ENCODE measurements at regions not wholly inside any gene's neighbourhood (a gene's known extent, or its start where the extent isn't known, plus 50 kb on each side); places are given as distances from the start of the nearest gene placed in this dataset.

- 26 to 32% methylated on average over 8 of the region's 8 CpGs for WGBS, 2 donors
- no peaks in the 10 kb centered on the region for H3K36me3 ChIP-seq
- no peak overlapping the region for H3K4me3 ChIP-seq
- ATAC-seq (ENCODE audit: low FRiP score in 2 of 2): peak; percentile 88 to 94
- TF ChIP-seq EP300 (IDR thresholded peaks at IDR 0.05): peak in 1 of 4 donors; percentile 10
- TF ChIP-seq POLR2A (IDR thresholded peaks at IDR 0.05): no peak
- TF ChIP-seq, protein P1, sequence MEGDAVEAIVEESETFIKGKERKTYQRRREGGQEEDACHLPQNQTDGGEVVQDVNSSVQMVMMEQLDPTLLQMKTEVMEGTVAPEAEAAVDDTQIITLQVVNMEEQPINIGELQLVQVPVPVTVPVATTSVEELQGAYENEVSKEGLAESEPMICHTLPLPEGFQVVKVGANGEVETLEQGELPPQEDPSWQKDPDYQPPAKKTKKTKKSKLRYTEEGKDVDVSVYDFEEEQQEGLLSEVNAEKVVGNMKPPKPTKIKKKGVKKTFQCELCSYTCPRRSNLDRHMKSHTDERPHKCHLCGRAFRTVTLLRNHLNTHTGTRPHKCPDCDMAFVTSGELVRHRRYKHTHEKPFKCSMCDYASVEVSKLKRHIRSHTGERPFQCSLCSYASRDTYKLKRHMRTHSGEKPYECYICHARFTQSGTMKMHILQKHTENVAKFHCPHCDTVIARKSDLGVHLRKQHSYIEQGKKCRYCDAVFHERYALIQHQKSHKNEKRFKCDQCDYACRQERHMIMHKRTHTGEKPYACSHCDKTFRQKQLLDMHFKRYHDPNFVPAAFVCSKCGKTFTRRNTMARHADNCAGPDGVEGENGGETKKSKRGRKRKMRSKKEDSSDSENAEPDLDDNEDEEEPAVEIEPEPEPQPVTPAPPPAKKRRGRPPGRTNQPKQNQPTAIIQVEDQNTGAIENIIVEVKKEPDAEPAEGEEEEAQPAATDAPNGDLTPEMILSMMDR (IDR thresholded peaks at IDR 0.05): peak; percentile 53 to 86 (median 70)
- TF ChIP-seq POLR2AphosphoS5 (IDR thresholded peaks at IDR 0.05): no peak
- H3K27me3 ChIP-seq: no peaks in the 10 kb centered on the region
- peak in 1 of 2 donors; percentile 91 for DNase-seq
- H3K4me1 ChIP-seq: peaks cover 6 to 22% (median 10%) of the 10 kb centered on the region in 4 donors
- peak overlapping the region; percentile 6 to 56 (median 28) for H3K27ac ChIP-seq
- no peaks in the 10 kb centered on the region for H3K9me3 ChIP-seq
These were observed 97.0 kb downstream of the DDIT4L start for GRCh38 chr4:100093091-100093866.

DNA sequence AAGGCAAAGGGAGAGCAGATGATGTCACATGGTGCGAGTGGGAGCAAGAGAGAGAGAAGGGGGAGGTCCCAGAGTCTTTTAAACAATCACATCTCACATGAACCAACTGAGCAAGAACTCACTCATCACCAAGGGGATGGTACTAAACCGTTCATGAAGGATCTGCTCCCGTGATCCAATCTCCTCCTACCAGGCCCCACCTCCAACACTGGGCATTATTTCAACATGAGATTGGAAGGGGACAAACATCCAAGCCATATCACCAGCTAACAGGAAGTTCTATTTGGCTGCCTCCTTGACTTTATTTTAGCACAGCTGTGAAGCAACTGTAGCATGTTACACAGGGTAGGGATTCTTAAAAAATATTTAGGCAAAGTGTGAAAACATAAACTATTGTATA lies 102.5 kb downstream of the DDIT4L start:
- Histone ChIP-seq H3K4me1 (peaks cover 0 to 5% (median 2%) of the 10 kb centered on the region in 4 donors), H3K27me3 (no peaks in the 10 kb centered on the region), H3K27ac (peak overlapping the region in 3 of 4 donors; percentile 11 to 22 (median 12)), H3K4me3 (no peak overlapping the region), H3K36me3 (no peaks in the 10 kb centered on the region), H3K9me3 (no peaks in the 10 kb centered on the region)
- peak in 1 of 2 donors; percentile 44 for ATAC-seq (ENCODE audit: low FRiP score in 2 of 2)
- no peak for TF ChIP-seq EP300 (IDR thresholded peaks at IDR 0.05)
- TF ChIP-seq POLR2A (IDR thresholded peaks at IDR 0.05): no peak
- TF ChIP-seq, protein P1 (IDR thresholded peaks at IDR 0.05): no peak
- TF ChIP-seq POLR2AphosphoS5 (IDR thresholded peaks at IDR 0.05): no peak
- no peak for DNase-seq
- 32 to 41% methylated on average over 3 of the region's 3 CpGs for WGBS, 2 donors

DNA sequence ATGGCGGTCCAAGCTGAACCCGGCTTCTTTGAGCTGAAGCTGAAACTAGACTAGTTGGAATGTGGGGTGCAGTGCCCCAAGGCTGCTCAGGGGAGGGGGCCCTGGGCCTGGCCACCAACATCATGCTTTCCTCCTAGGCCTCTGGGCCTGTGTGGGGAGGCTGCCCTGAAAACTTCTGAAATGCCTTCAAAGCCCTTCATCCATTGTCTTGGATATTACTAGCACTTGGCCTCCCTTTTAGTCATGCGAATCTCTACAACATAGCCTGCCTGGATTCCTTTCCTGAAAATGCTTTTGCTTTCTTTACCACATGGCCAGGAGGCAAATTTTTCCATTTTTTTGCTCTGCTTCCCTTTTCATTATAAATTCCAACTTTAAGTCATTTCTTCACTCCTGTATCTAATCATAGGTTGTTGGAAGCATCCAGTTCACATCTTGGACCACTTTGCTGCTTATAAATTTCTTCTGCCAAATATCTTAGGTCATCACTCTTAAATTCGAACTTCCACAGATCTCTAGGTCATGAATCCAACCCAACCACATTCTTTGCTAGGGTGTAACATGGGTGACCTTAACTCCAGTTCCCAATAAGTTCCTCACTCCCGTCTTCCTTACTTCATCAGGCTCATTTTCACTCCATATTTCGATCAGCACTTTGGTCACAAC lies 103.4 kb downstream of the DDIT4L start:
- DNase-seq (peak in 1 of 2 donors; percentile 10), ATAC-seq (ENCODE audit: low FRiP score in 2 of 2) (peak in 1 of 2 donors; percentile 78)
- H3K27ac ChIP-seq: peak overlapping the region in 2 of 4 donors; percentile 12 to 22
- no peaks in the 10 kb centered on the region for H3K36me3 ChIP-seq
- H3K27me3 ChIP-seq: no peaks in the 10 kb centered on the region
- no peak for TF ChIP-seq EP300 (IDR thresholded peaks at IDR 0.05)
- TF ChIP-seq, protein P1 (IDR thresholded peaks at IDR 0.05): no peak
- no peak for TF ChIP-seq POLR2A (IDR thresholded peaks at IDR 0.05)
- no peaks in the 10 kb centered on the region for H3K9me3 ChIP-seq
- H3K4me3 ChIP-seq: no peak overlapping the region
- WGBS, 2 donors: 67 to 75% methylated on average over 4 to 6 of the region's 6 CpGs
- H3K4me1 ChIP-seq: peaks cover 0 to 5% (median 2%) of the 10 kb centered on the region in 4 donors

- no peaks in the 10 kb centered on the region for H3K9me3 ChIP-seq
- H3K27ac ChIP-seq: no peak overlapping the region
- no peaks in the 10 kb centered on the region for H3K27me3 ChIP-seq
- H3K36me3 ChIP-seq: no peaks in the 10 kb centered on the region
- DNase-seq (no peak), ATAC-seq (ENCODE audit: low FRiP score in 2 of 2) (no peak)
- no peak overlapping the region for H3K4me3 ChIP-seq
- peaks cover 0 to 5% (median 2%) of the 10 kb centered on the region in 4 donors for H3K4me1 ChIP-seq
- TF ChIP-seq EP300 (IDR thresholded peaks at IDR 0.05) (no peak), POLR2AphosphoS5 (IDR thresholded peaks at IDR 0.05) (no peak), POLR2A (IDR thresholded peaks at IDR 0.05) (no peak)
- TF ChIP-seq, protein P1 (IDR thresholded peaks at IDR 0.05): no peak
- WGBS, 2 donors: 45 to 52% methylated on average over 1 of the region's 1 CpG
These were observed 105.4 kb downstream of the DDIT4L start for GRCh38 chr4:100084892-100085291.

All from upper lobe of left lung (tissue), 6 donors.